ENCODE measurements at regions not wholly inside any gene's neighbourhood (a gene's known extent, or its start where the extent isn't known, plus 50 kb on each side); places are given as distances from the start of the nearest gene placed in this dataset.

DNA sequence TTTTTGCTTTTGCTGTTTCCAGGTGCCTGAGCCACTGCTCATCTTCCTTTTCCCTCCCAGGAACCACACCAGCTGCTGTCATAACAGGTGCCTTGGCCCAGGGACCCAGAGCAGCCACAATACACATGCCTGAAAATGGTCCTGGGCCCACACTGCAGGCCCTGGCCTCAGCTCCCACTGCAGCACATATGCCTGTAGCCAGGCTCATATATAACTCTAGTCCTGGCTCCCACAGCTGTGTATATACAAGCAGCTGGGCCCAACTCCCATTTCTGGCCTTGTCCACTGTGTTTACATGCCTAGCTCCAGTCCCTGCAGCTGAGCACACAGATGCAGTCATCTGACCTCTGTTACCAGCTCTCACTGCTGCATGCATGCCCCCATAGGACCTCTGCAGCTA, 930.5 kb downstream of the ADGRL3 start:
- H3K56ac ChIP-seq (ENCODE audit: insufficient read length, low read depth, low read length), result no peak overlapping the region
- no peak overlapping the region for H2BK5ac ChIP-seq (ENCODE audit: insufficient read length, low read length)
- H4K91ac ChIP-seq (ENCODE audit: insufficient read length, low read depth, low read length), result no peak overlapping the region
- no peaks in the 10 kb centered on the region for H3K27me3 Mint-ChIP-seq (ENCODE audit: low read depth)
- peaks cover 6 to 21% of the 10 kb centered on the region in 2 experiments; a peak in 4 of 5 replicates for H3K9me3 Mint-ChIP-seq
- H3K27ac Mint-ChIP-seq, result no peak overlapping the region
- H2BK120ac ChIP-seq (ENCODE audit: low read depth, low read length, poor library complexity, severe bottlenecking), result no peak overlapping the region
- no peaks in the 10 kb centered on the region for H3K9me3 ChIP-seq (ENCODE audit: control insufficient read depth, low read depth, low read length)
- H3K27ac ChIP-seq (ENCODE audit: insufficient read length, low read depth, low read length), result no peak overlapping the region
- H3K79me1 ChIP-seq (ENCODE audit: insufficient read depth, low read depth, low read length, poor library complexity, severe bottlenecking), result no peaks in the 10 kb centered on the region
- H2BK20ac ChIP-seq (ENCODE audit: low read depth, low read length, poor library complexity, severe bottlenecking), result no peak overlapping the region
- H3K4me1 ChIP-seq (ENCODE audit: insufficient read depth, low read length), result no peaks in the 10 kb centered on the region; the same call in 1 of the 2 replicates
- H3K14ac ChIP-seq (ENCODE audit: insufficient read depth, low read length), result no peak overlapping the region
- no peak overlapping the region for H2AK5ac ChIP-seq (ENCODE audit: insufficient read length, low read length)
- H3K4me2 ChIP-seq (ENCODE audit: insufficient read depth, insufficient read length, low read length), result no peak overlapping the region
- no peak overlapping the region for H3K23ac ChIP-seq (ENCODE audit: insufficient read length, low read depth, low read length)
- TF ChIP-seq CTCF (conservative IDR thresholded peaks at IDR 0.05), result no peak
- no peak overlapping the region for H4K5ac ChIP-seq (ENCODE audit: insufficient read length, low read depth, low read length)
- no peak for DNase-seq
- H3T11ph ChIP-seq (ENCODE audit: low read length), result no peak overlapping the region
- H3K36me3 Mint-ChIP-seq (ENCODE audit: insufficient read depth in 1 of 3, low read depth in 3 of 3), result peaks cover 4 to 17% (median 12%) of the 10 kb centered on the region in 3 experiments; a peak in 6 of 7 replicates
- H4K8ac ChIP-seq (replicated peaks; ENCODE audit: insufficient read length, low read depth, low read length), result no peak overlapping the region
- H3K4ac ChIP-seq (ENCODE audit: low read depth, low read length), result no peak overlapping the region
- H3K4me1 Mint-ChIP-seq, result peaks cover 19 to 28% of the 10 kb centered on the region in 2 experiments
- H3K27me3 ChIP-seq (ENCODE audit: insufficient read depth, low read length), result no peaks in the 10 kb centered on the region
- no peaks in the 10 kb centered on the region for H3K23me2 ChIP-seq (ENCODE audit: insufficient read length, low read depth, low read length, poor library complexity, severe bottlenecking)
- H3K79me2 ChIP-seq (ENCODE audit: insufficient read depth, low read length), result no peaks in the 10 kb centered on the region
- H3K4me3 Mint-ChIP-seq, result no peak overlapping the region
- no peak overlapping the region for H3K18ac ChIP-seq (ENCODE audit: insufficient read length, low read depth, low read length)
- H2AFZ ChIP-seq (ENCODE audit: low read length), result no peak overlapping the region
- no peak overlapping the region for H3K9ac ChIP-seq (ENCODE audit: extremely low read depth, insufficient read length, low read length)
- no peak overlapping the region for H2BK12ac ChIP-seq (ENCODE audit: insufficient read length, low read depth, low read length)
- H2BK15ac ChIP-seq (ENCODE audit: low read depth, low read length), result no peak overlapping the region
- no peaks in the 10 kb centered on the region for H4K20me1 ChIP-seq (ENCODE audit: control insufficient read depth, insufficient read depth, insufficient read length)

Data from H9 (cell line).